Activated T-cell treated with anti-CD3 and anti-CD28 coated beads, Interleukin-2, amount 50 U/mL, for 4 hours (primary cell): ENCODE measurements at regions not wholly inside any gene's neighbourhood (a gene's known extent, or its start where the extent isn't known, plus 50 kb on each side); places are given as distances from the start of the nearest gene placed in this dataset.

Source experiments
- ATAC-seq, 2 donors: fragments of 200-7000 bp; cut with Tn5 transposase; one replicate each; pipeline ENCODE4 v1.10.0; 2021
- DNase-seq: peaks from one replicate; pipeline ENCODE4 v3.0.0-alpha.2; 2020
- H3K27me3 Mint-ChIP-seq: one replicate; pipeline ENCODE4 v1.8.0; 2021; ENCODE audit warnings: low read depth, mixed read lengths
- H3K36me3 Mint-ChIP-seq: one replicate; pipeline ENCODE4 v1.8.0; 2022; ENCODE audit warnings: mixed read lengths; ENCODE audit not compliant: insufficient read depth
- H3K4me1 Mint-ChIP-seq: one replicate; pipeline ENCODE4 v1.8.0; 2021; ENCODE audit warnings: low read depth, mixed read lengths
- H3K4me3 Mint-ChIP-seq: one replicate; pipeline ENCODE4 v1.8.0; 2021; ENCODE audit warnings: mild to moderate bottlenecking, moderate library complexity, mixed read lengths
- H3K9me3 Mint-ChIP-seq: one replicate; pipeline ENCODE4 v1.8.0; 2021; ENCODE audit warnings: mixed read lengths

DNA sequence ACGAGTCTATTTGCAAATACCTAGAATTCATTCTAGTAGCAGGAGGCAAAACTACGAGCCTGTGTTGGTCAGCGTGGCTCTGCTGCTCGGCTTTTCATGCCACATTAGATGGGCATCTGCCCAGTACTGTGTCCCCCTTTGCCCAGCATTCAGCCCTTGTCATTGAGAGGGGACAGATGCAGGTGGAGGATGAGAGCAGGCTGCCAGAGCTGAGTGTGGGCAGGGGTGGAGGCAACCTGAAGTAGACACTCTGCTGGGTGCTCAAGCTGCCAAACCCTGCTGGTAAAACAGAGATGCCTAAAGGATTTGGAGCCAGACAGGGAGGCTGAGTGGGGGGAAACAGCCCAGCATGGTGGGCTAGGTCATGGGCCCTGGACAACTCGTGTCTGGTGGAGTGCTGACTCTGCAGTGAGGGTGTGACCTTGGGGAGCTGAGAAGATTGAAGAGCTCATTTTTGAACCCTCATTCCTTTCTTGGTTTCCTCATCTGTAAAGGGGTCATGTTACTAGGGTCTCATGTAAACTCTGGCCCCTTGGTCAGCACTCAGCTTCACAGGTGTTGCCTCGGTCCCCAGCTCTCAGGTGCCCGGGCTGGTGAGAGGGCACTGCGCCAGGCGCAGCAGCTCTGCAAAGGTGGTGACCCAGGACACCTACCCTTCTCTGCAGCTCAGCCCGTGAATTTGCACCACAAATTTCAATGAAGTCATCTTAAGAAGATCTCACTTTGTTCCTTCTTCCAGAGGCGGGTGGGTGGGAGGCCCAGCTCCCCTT, 64.2 kb upstream of the BHLHE23 start:
- Mint-ChIP-seq H3K27me3 (peaks cover 65% of the 10 kb centered on the region), H3K9me3 (no peaks in the 10 kb centered on the region), H3K4me3 (no peak overlapping the region), H3K4me1 (peaks cover 5% of the 10 kb centered on the region), H3K36me3 (no peaks in the 10 kb centered on the region)
- ATAC-seq: no peak
- DNase-seq: no peak

- no peaks in the 10 kb centered on the region for H3K36me3 Mint-ChIP-seq
- peaks cover 68% of the 10 kb centered on the region for H3K27me3 Mint-ChIP-seq
- H3K9me3 Mint-ChIP-seq: no peaks in the 10 kb centered on the region
- DNase-seq (no peak), ATAC-seq (no peak)
- H3K4me1 Mint-ChIP-seq: peaks cover 5% of the 10 kb centered on the region
- no peak overlapping the region for H3K4me3 Mint-ChIP-seq
Observed at GRCh38 chr20:63070301-63070625, 63.5 kb upstream of the BHLHE23 start.

GRCh38 chr20:63068711-63069367, 62.1 kb upstream of the BHLHE23 start:
- peaks cover 65% of the 10 kb centered on the region for H3K27me3 Mint-ChIP-seq

DNA sequence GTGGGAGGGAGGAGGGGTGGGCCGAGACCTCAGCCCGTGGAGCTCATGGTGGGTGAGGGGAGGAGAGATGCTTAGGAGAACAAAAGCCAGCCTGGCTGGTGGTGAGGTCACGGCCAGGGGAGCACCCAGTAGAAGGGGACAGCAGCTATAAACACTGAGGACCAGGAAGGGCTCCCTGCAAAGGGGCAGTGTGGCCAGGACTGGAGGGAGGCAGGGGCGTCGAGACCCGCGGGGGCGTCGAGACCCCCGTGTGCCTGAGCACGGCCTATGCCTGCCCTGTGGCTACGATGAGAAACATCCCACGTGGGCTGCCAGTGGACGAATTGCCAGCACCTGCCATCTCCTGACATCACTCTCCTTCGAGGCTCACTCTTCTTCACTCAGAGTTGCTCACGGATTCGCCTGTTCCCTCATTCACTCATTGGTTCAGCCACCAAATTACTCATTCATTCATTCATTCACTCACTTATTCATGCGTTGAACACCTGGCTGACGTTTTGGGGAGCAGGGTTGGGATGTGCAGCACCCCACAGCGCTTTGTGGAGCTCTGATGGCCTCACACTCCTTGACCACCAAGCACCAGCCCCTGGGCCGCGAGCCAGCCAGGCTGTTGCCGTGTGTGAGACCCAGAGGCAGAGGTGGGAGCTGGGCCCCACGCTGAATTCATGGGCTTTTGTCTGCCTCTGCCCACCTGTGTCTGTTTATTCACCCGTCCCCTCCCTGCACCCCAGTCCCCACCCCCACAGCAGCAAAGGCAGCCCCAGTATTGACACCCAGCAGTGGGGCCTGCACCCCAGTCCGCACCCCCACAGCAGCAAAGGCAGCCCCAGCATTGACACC, 61.2 kb upstream of the BHLHE23 start:
- peaks cover 4% of the 10 kb centered on the region for H3K4me1 Mint-ChIP-seq
- ATAC-seq (no peak), DNase-seq (no peak)
- H3K36me3 Mint-ChIP-seq: no peaks in the 10 kb centered on the region
- no peaks in the 10 kb centered on the region for H3K9me3 Mint-ChIP-seq
- H3K27me3 Mint-ChIP-seq: peaks cover 63% of the 10 kb centered on the region
- no peak overlapping the region for H3K4me3 Mint-ChIP-seq

More at GRCh38 chr20:63068711-63069367, 62.1 kb upstream of the BHLHE23 start:
- Mint-ChIP-seq H3K36me3 (no peaks in the 10 kb centered on the region), H3K4me1 (peaks cover 5% of the 10 kb centered on the region), H3K4me3 (no peak overlapping the region), H3K9me3 (no peaks in the 10 kb centered on the region)
- ATAC-seq (no peak), DNase-seq (no peak)

GRCh38 chr20:63067266-63067635, 60.5 kb upstream of the BHLHE23 start:
- H3K4me1 Mint-ChIP-seq: peaks cover 2% of the 10 kb centered on the region
- H3K9me3 Mint-ChIP-seq: no peaks in the 10 kb centered on the region
- ATAC-seq (no peak), DNase-seq (no peak)
- H3K27me3 Mint-ChIP-seq: peaks cover 62% of the 10 kb centered on the region
- H3K4me3 Mint-ChIP-seq: no peak overlapping the region
- no peaks in the 10 kb centered on the region for H3K36me3 Mint-ChIP-seq

- H3K27me3 Mint-ChIP-seq: peaks cover 65% of the 10 kb centered on the region
- no peaks in the 10 kb centered on the region for H3K9me3 Mint-ChIP-seq
- DNase-seq (no peak), ATAC-seq (no peak)
- no peak overlapping the region for H3K4me3 Mint-ChIP-seq
- peaks cover 2% of the 10 kb centered on the region for H3K4me1 Mint-ChIP-seq
- no peaks in the 10 kb centered on the region for H3K36me3 Mint-ChIP-seq
Observed at GRCh38 chr20:63066506-63067265, 59.9 kb upstream of the BHLHE23 start.

DNA sequence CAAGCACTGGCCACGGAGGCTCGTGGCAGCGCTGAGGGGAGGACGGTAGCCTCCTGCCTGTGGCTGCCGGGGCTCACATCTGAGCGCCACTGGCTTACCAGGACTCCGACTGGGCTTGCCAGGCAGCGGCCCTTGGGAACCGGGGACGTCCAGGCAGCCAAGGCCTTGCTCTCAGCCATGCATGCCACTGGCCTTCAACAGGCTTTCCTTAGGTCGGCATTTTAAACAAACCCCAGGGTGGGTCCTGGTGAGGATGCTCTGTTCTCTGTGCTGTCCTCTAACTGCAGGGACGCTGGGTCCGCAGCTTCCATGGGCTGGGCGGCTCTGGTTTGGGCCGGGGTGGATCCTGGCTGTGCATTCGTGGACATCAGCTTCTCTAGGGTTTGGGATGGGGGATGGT, 59.1 kb upstream of the BHLHE23 start:
- no peaks in the 10 kb centered on the region for H3K9me3 Mint-ChIP-seq
- H3K4me1 Mint-ChIP-seq: no peaks in the 10 kb centered on the region
- H3K36me3 Mint-ChIP-seq: no peaks in the 10 kb centered on the region
- peaks cover 65% of the 10 kb centered on the region for H3K27me3 Mint-ChIP-seq
- no peak overlapping the region for H3K4me3 Mint-ChIP-seq
- DNase-seq: no peak
- no peak for ATAC-seq

DNA sequence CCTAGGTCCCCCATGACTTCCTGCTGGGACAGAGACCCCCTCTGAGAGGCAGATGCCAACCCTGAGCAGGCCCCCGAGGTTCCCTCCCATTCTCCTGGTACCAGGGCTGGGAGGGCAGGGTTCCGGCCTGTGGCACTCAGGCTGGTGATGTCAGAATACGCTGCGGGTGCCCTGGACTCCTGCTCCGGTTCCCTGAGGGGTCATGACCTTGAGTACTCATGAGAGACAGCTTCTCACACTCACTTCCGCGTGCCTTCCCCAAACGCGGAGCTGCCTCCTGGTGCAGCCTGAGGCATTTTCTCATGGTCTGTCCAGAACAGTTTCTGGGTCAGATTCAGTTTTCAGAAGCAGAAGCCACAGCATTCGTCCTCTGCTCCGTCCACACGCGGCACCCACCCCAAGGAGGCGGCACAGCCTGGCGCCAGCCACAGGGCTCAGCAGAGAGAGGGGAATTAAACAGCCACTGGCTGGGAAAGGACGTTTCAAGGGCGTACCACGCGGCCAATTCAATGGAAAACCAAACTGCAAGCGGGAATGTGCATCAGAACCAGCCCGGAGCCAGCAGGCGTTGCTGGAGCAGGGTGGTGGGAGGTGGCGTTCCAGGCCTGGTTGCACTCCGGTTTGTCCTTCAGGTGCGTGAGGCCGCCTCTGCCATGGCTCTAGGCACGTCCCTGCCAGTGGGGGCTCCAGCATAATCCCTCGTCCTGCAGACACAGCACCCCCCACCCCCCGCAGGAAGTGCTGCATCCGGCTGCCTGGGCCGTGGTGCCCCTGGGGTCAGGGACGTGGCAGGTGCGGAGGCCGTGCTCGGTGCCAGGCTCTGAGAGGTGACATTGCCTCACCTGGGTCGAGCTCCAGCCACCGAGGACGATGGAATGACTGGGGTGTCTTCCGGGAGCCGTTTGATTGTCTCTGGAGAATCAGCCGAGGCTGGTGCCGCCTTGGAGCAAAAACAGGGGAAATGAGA, 58.3 kb upstream of the BHLHE23 start:
- ATAC-seq (no peak), DNase-seq (peak; percentile 1)
- Mint-ChIP-seq H3K9me3 (no peaks in the 10 kb centered on the region), H3K4me3 (no peak overlapping the region), H3K27me3 (peaks cover 57% of the 10 kb centered on the region), H3K4me1 (no peaks in the 10 kb centered on the region), H3K36me3 (no peaks in the 10 kb centered on the region)

DNA sequence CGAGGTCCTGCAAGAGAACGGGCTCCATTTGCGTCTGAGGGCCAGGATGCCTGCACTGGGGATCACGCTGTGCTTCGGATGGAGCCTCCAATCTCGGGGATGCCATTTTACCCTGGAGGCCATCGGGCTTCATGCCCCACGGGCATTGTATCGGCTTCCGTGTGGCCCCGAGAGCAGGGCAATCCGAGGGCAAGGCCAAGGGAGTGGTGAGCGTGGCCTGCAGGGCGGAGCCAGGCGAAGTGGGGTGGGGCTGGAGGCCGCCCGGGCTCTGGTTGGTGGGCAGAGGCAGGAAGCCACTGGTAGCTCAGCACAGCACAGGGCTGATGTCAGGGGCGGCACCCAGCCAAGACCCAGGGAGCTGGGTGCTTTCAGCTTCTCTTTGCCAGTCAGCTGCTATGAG, 57.5 kb upstream of the BHLHE23 start:
- H3K4me1 Mint-ChIP-seq: no peaks in the 10 kb centered on the region
- H3K9me3 Mint-ChIP-seq: no peaks in the 10 kb centered on the region

GRCh38 chr20:63062188-63063140, 55.7 kb upstream of the BHLHE23 start:
- Mint-ChIP-seq H3K4me1 (no peaks in the 10 kb centered on the region), H3K36me3 (no peaks in the 10 kb centered on the region), H3K9me3 (no peaks in the 10 kb centered on the region), H3K4me3 (no peak overlapping the region), H3K27me3 (peaks cover 45% of the 10 kb centered on the region)
- DNase-seq (no peak), ATAC-seq (no peak)

More for the DNA sequence above, 57.5 kb upstream of the BHLHE23 start:
- DNase-seq (no peak), ATAC-seq (no peak)
- no peak overlapping the region for H3K4me3 Mint-ChIP-seq
- H3K36me3 Mint-ChIP-seq: no peaks in the 10 kb centered on the region
- H3K27me3 Mint-ChIP-seq: peaks cover 53% of the 10 kb centered on the region

- Mint-ChIP-seq H3K4me1 (no peaks in the 10 kb centered on the region), H3K9me3 (no peaks in the 10 kb centered on the region), H3K36me3 (no peaks in the 10 kb centered on the region), H3K4me3 (no peak overlapping the region), H3K27me3 (peaks cover 37% of the 10 kb centered on the region)
- DNase-seq (no peak), ATAC-seq (no peak)
Observed at GRCh38 chr20:63061771-63062100, 55.0 kb upstream of the BHLHE23 start.

DNA sequence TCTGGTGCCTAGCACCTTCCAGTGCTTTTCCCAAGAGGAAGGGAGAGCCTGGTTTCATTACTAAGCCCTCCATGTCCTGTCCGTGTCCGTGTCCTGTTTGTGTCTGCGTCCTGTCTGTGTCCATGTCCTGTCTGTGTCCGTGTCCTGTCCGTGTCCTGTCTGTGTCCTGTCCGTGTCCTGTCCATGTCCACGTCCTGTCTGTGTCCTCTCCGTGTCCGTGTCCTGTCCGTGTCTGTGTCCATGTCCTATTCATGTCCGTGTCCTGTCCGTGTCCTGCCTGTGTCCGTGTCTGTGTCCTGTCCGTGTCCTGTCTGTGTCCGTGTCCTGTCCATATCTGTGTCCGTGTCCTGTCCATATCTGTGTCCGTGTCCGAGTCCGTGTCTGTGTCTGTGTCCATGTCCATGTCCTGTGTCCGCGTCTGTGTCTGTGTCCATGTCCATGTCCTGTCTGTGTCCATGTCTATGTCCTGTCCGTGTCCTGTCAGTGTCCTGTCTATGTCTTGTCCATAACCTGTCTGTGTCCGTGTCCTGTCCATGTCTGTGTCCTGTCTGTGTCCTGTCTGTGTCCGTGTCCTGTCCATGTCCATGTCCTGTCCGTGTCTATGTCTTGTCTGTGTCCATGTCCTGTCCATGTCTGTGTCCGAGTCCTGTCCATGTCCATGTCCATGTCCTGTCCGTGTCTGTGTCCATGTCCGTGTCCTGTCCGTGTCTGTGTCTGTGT, 54.4 kb upstream of the BHLHE23 start:
- no peak overlapping the region for H3K4me3 Mint-ChIP-seq
- no peak for DNase-seq

More for the DNA sequence above, 54.4 kb upstream of the BHLHE23 start:
- no peaks in the 10 kb centered on the region for H3K4me1 Mint-ChIP-seq
- H3K36me3 Mint-ChIP-seq: no peaks in the 10 kb centered on the region
- ATAC-seq: no peak
- no peaks in the 10 kb centered on the region for H3K9me3 Mint-ChIP-seq
- peaks cover 32% of the 10 kb centered on the region for H3K27me3 Mint-ChIP-seq
